HuH-7 (cell line): ENCODE measurements at regions not wholly inside any gene's neighbourhood (a gene's known extent, or its start where the extent isn't known, plus 50 kb on each side); places are given as distances from the start of the nearest gene placed in this dataset.

ENCODE experiments used
- DNase-seq: peaks from one replicate; pipeline ENCODE4 v3.0.0; 2011; ENCODE audit warnings: low spot score

DNA sequence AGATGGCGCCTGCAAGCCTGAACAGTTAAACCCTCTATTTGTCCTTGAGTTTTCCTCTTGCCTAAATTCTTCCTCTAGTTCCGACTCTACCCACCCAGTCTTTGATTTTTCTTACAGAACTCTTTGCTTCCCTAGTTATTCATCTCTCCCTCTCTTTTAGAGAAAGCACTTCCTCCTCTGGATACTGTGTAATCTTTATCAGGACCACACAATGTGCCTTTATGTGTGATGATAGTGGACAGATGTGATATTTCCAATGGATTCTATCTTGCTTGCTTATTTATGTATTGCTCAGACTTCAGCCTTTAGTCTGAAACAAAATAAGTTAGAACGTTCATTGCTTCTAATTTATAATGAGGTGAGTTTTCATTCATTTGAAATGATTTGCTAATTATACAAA, 79.5 kb upstream of the CAV2 start:
- no peak for DNase-seq

DNA sequence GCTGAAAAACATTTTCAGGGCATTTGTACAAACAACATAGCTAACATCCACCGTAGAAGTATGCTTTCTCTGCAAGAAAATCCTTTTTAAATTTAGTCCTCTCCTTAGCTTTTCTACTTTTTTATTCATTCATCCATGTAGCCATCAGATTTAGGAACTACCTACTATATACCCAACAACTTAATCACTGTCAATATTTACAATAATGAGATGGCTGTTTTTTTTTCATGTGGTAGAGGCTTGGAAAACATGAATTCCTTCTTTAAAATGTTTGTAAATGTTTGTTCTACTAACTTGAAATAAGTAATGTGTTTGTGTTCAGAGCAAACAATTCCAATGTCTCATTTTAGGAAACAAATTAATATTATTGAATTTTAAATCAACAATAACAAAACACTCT, 78.2 kb upstream of the CAV2 start:
- no peak for DNase-seq

DNA sequence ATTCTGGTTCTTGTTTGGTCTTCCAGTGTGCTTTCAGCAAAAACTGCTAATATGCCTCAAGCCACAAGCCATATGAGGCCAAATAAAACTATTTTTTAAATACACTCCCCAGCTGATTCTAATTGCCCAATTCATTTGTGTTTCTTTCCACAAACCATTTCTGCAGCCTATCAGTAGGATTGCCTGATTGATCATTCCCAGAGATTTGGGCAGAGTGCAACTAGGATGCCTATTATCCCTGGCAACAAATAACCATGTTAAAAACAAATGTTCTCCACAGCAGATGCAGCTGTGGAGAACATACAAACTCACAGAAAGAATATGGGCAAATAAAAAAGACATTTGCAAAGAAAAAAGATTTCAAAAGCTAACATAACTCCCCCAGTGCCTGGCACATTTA, 76.9 kb upstream of the CAV2 start:
- DNase-seq: no peak

GRCh38 chr7:116423499-116423898, 76.0 kb upstream of the CAV2 start:
- no peak for DNase-seq

DNA sequence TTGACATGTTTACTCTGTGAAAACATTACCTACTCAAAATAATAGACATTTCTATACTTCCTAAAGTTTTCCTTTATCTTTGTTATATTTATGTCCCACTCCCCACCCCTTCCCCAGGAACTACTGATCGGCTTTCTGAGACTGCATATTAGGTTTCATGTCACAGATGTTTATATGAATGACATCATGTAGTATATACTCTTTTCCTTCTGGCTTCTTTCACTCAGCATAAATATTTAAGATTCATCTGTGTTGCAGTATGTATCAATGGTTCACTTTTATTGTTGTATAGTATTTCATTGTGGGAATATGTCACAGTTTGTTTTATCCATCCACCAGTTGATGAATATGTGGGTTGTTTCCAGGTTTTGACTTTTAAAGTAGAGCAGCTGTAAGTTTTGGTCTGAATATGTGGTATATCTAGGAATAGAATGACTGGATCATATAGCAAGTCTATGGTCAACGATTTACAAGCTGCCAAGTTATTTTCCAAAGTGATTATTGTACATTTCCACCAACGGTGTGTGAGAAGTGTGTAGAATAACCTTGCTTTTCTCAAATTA, 73.8 kb upstream of the CAV2 start:
- DNase-seq: no peak

GRCh38 chr7:116426428-116427156, 72.9 kb upstream of the CAV2 start:
- no peak for DNase-seq

GRCh38 chr7:116429986-116430619, 69.4 kb upstream of the CAV2 start:
- no peak for DNase-seq

DNA sequence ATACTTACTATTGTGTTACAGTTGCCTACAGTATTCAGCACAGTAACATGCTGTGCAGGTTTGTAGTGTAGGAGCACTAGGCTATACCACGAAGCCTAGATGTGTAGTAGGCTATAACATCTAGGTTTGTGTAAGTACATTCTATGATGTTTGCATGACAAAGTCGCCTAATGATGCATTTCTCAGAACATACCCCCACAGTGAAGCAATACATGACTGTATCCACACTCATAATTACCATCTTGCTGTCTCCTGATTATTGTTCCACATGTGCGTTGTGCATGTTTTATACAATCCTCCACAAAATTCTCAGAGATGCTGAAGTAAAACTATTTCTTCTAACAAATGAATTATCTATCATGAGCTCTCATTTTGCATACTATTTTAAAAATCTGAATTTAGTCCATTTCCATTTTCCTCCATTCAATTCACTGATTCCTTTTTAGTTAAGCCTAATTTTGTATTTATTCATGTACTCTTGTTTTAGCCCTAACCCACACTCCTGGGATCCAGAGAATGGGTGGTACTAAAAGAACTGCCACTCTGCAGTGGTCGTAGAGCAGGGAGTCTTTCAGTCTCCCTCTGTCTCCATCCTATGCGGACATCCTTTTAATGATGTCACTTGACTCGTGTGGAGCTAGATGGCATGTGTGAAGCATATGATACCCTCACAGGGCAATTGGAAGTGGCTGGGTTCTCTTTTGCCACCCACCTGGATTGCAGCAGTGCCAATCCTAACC, 67.6 kb upstream of the CAV2 start:
- no peak for DNase-seq

DNA sequence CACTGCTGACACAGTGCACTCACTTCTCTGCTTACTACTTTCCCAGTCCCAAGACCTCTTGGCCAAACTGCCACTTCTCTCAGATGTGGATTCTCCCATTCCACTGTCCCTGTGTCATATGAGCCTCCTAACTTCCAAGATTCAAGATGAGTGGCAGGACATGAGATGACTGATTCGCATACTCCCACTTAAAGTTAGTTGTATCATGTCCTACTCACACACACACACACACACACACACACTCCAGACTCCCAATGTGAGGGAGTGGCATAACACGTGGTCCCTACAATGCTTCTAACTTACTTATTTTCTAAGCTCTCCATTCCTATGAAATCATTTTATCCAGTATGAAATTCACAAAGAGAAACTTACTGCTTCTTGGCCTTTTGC, 67.0 kb upstream of the CAV2 start:
- no peak for DNase-seq

DNA sequence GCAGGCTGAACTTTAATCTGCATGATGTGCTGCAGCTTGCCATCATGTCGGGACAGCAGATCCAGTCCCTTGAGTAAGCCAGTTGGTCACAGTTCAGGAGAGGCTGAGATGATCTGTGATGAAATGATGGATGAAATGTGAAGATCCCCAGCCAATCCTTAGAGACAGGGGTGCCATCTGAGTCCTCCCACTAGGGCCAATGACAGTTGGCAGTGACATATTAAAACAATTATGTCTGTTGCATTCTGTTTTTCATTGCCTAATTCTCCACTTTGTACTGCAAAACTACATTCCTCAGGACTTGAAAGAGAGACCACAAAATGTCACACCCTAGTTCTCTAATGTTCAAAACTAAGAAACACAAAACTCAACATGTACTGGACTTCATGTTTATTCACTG, 66.3 kb upstream of the CAV2 start:
- no peak for DNase-seq

DNA sequence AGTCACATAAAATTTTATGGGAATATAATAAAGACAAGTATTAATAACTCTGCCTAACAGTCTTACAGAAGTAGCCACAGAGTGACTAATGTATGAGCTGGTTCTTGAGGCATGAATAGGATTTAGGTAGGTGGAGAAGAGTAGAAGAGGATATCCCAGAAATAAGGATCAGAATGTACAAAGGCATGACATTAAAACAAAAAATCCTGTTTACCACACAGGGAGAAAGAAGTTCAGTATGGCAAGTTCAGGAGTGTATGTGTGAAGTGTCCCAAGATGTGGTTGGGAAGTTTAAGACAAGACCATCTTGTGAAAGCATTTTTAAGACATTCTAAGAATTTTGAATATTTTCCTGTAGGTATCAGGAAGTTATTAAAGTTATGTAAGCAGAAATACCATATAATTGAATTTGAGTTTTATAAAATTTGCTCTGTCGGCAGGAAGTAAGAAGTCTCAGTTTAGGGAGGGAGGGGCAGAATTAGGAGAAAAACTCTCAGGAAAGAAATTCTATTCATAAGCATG, 64.7 kb upstream of the CAV2 start:
- DNase-seq: no peak

- DNase-seq: no peak
These were observed 63.2 kb upstream of the CAV2 start for GRCh38 chr7:116436305-116436826.

- DNase-seq: peak; percentile 58
These were observed 61.3 kb upstream of the CAV2 start for GRCh38 chr7:116438267-116438666.

GRCh38 chr7:116439005-116439404, 60.5 kb upstream of the CAV2 start:
- DNase-seq: no peak

GRCh38 chr7:116439841-116440549, 59.5 kb upstream of the CAV2 start:
- DNase-seq: no peak

GRCh38 chr7:116441534-116441933, 58.0 kb upstream of the CAV2 start:
- DNase-seq: no peak

GRCh38 chr7:116443101-116443523, 56.4 kb upstream of the CAV2 start:
- DNase-seq: no peak

- DNase-seq: no peak
These were observed 55.9 kb upstream of the CAV2 start for GRCh38 chr7:116443646-116444045.

DNA sequence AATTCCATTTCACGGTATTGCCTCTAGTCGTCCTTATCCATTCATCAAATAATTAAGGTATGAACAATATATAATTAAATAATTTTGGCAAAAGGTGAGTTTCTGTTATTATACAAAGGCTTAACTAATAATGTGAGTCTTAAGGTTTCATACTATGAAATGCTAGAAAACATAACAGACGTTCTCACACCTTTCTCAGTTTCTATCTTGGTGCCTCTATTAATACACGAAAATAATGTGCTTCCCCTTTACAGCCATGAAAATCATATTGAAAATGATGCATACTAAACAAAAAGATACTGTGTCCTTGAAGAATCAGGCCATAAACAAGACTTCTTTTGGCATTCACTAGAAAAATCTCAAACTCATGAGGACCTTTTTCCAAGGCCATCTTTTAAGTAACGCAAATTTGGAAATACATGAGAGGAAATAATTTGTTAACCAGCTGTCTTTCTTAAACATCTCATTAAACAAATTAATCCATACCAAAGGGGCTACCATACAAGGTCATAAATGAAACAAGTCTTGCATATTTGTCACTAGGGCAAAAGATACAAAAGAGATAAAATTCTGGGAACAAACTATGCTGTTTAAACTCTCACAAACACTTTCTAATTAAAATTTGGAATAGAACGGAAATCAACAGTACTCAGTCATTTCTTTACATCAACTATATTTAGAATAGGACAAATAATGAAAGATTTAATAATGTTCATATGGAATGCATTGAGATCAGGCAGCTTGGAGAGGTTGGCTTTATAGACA, 53.9 kb upstream of the CAV2 start:
- DNase-seq: no peak

GRCh38 chr7:116446212-116446855, 53.2 kb upstream of the CAV2 start:
- DNase-seq: no peak

DNA sequence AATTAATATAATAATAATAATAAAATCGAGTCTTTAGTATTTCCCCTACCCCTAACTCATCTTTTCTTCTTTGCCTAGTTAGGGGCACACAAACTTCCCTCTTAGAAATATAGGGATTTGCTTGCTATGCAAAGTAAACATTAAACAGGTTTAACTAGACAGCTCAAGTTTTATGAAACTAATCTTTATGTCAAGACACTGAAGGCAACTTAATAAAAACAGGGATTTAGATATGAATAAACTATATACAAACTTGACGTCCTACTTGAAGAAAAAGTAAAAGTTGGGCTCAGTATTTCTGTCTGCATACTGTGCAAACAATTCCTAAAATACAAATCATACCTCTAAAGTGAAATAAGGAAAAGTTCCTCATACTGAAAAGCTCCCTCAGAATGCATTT, 52.1 kb upstream of the CAV2 start:
- no peak for DNase-seq
